Astrocyte of the cerebellum (primary cell): ENCODE measurements at regions not wholly inside any gene's neighbourhood (a gene's known extent, or its start where the extent isn't known, plus 50 kb on each side); places are given as distances from the start of the nearest gene placed in this dataset.
"Not testable (repeated sequence)": the region's sequence is repeated elsewhere in the genome, so short reads cannot be mapped to it uniquely, and the experiment has no call there.

Experiments
- DNase-seq: peaks from one replicate; pipeline ENCODE4 v3.0.0-alpha.2; 2011; ENCODE audit warnings: low read depth
- H3K4me3 ChIP-seq: 2 replicates; pipeline ENCODE4 v1.5.1; 2011; ENCODE audit warnings: mild to moderate bottlenecking, low read depth, low read length, moderate library complexity
- CTCF ChIP-seq: IDR thresholded peaks from 2 replicates; pipeline ENCODE4 v1.5.1; 2012; ENCODE audit warnings: low read length, low read depth, moderate library complexity, mild to moderate bottlenecking; ENCODE audit errors: missing control alignments
- in situ Hi-C: cut with HindIII; loops from 2 replicates; pipeline ENCODE4 v1.10.0; 2017; ENCODE audit warnings: low sequenced_read_pairs

DNA sequence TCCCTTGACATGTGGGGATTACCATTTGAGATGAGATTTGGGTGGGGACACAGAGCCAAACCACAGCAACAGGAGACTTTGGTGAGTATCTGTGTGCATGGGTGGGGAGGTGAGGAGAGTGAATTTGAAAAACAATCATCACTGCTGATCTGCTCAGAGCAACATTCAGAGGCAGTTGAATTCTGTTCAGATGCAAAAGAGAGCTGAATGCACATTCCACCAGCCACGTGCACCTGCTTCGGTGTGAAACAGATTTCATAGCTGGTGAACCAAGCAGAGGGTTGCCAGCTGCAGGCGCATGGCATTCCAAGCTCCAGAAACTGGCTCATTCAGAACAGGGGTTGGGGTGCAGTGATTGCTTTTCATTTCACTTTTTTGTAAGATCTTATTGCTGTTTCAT lies 233.1 kb upstream of the FOXF1 start:
- no peak for DNase-seq
- in situ Hi-C loops: no loop called here
- H3K4me3 ChIP-seq: no peak overlapping the region
- no peak for TF ChIP-seq CTCF

DNA sequence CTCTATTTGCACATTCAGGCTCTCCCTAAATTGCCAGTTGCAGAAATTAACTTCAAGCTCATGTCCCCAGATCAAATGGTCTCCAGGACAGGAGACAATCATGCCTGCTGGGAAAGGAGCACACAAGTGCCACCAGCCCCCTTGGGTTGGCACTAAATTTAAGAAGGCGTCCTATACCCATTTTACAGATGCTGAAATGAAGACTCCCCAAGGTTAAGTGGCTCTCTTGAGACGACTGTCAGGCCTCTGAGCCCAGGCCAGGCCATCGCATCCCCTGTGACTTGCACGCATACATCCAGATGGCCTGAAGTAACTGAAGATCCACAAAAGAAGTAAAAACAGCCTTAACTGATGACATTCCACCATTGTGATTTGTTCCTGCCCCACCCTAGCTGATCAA lies 232.5 kb upstream of the FOXF1 start:
- H3K4me3 ChIP-seq, DNase-seq, in situ Hi-C loops: not testable (repeated sequence)

DNA sequence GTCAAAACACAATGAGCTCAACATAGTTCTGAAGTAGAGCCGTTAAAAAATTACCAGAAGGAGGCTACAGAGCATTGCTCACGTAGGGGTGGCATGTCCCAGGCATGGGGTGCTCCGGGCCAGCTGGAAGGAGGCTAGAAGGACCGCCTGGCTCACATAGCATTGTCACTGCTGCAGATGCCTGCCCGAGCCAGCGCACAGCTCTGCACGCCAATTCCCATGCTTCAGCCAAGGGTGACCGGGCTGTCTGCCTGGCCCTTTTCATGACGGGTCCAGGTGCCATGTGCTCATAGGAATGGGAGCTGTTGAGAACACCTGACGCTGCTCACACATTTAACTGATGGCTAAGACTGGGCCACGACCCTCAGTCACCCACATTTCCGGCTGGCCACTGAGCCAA lies 228.9 kb upstream of the FOXF1 start:
- TF ChIP-seq CTCF: no peak
- no peak for DNase-seq
- in situ Hi-C loops: no loop called here
- no peak overlapping the region for H3K4me3 ChIP-seq

GRCh38 chr16:86283944-86284343 lies 226.4 kb upstream of the FOXF1 start:
- no peak overlapping the region for H3K4me3 ChIP-seq
- in situ Hi-C loops: no loop called here
- TF ChIP-seq CTCF: no peak
- DNase-seq: no peak

GRCh38 chr16:86285421-86285820 lies 224.9 kb upstream of the FOXF1 start:
- TF ChIP-seq CTCF: no peak
- no peak for DNase-seq
- in situ Hi-C loops: no loop called here
- H3K4me3 ChIP-seq: no peak overlapping the region

DNA sequence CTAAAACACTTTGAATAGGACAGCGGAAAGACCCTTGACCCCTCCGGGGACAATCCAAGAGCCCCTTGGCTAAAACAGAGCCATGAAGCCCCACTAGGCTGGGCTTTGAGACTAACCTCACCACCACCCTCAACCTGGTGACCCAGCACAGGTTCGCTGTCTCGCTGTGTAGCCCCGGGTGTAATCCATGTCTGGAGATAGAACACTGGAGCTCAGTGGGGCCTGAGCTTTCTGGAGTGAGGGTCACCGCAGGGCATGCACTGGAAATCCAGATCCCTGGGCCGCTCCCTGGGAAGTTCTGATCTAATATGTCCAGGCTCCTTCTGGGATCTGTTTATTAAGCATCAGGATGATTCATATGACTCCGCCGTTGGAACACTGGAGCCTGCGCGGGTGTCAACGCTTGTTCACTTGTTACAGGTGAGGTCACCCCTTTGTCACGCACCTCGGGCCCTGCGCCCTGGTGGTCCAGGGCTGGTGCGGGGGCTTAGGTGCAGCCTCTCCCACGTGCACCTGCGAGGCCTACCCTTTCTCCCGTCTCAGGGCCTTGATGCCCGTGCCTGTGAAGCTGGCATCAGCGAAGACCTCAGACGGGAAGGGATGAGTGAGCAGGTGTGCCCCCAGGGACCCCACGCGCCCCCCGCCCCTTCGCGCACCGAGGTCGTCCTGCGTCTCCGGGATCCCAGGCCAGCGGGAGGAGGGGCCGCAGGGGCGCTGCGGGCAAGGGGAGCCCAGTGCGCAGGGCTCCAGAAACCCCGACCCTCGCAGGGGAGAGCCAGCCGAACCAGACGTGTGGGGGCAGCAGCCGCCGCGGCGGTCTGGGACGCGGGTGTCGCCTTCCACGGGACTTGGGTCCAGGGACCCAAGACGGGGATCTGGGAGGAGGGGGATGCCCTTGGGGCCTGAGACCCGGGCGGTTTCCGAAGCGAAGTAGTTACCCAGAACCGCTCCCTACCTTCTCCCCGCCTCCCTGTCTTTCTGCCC lies 224.1 kb upstream of the FOXF1 start:
- in situ Hi-C loops: no loop called here
- no peak for DNase-seq
- no peak overlapping the region for H3K4me3 ChIP-seq
- no peak for TF ChIP-seq CTCF

- TF ChIP-seq CTCF: no peak
- in situ Hi-C loops: no loop called here
Observed at GRCh38 chr16:86286991-86287663, 223.2 kb upstream of the FOXF1 start.

More at GRCh38 chr16:86286991-86287663, 223.2 kb upstream of the FOXF1 start:
- no peak overlapping the region for H3K4me3 ChIP-seq
- DNase-seq: no peak
